HG02798 (cell line): ENCODE measurements at regions not wholly inside any gene's neighbourhood (a gene's known extent, or its start where the extent isn't known, plus 50 kb on each side); places are given as distances from the start of the nearest gene placed in this dataset.

Experiments used
- ATAC-seq: cut with Tn5 transposase; IDR thresholded peaks from one replicate; pipeline ENCODE4 v1.9.1; 2021; ENCODE audit warnings: mild to moderate bottlenecking; ENCODE audit not compliant: unreplicated experiment, poor library complexity

GRCh38 chr6:43953256-43953655 lies 174.0 kb downstream of the MRPL14 start:
- ATAC-seq: no peak

DNA sequence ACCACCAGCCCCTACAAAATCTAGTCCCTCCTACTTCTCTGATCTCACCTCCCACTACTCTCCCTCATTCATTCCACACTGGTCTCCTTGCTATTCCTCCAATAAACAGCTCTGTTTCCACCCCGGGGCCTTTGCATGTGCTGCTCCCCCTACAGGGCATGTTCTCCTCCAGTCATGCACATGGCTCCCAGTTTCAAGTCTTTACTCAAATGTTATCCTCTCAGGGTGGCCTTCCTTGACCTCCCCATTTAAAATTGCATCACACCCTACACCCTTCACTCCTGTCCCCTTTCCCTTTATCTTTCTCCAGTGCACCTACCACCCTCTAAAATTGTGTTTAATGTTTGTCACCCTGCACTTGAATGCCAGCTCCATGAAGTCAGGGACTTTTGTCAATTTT lies 174.5 kb downstream of the MRPL14 start:
- ATAC-seq: no peak

GRCh38 chr6:43951756-43952675 lies 175.2 kb downstream of the MRPL14 start:
- ATAC-seq: no peak

GRCh38 chr6:43951063-43951755 lies 176.0 kb downstream of the MRPL14 start:
- no peak for ATAC-seq

GRCh38 chr6:43950731-43951062 lies 176.6 kb downstream of the MRPL14 start:
- ATAC-seq: no peak

DNA sequence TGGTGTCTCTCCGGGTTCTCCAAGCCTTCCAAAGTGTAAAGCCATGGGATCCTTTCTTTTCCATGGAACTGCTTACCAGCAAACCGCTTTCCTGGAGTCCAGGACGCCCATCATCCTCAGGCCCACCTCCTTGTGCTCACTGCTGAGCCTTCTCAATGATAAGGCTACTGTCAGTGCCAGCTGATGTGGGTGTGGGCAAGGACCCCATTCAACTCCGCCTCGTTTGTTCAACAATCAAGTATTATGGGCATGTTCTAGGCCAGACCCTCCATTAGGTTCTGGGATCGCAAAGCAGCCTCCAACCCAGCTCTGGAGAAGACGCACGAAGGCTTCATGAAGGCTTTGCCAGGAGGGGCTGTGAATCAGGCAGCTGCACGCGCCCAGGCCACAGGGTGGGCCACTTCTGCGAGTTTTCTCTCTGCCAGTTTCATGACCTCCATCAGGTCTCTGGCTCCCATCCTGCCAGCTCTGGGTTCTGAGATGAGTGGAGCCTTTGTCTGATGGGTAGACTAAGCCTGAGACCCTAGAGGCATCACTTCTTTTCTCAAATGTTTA lies 177.1 kb downstream of the MRPL14 start:
- ATAC-seq: no peak

- ATAC-seq: no peak
These were observed 177.7 kb downstream of the MRPL14 start for GRCh38 chr6:43949551-43949991.

DNA sequence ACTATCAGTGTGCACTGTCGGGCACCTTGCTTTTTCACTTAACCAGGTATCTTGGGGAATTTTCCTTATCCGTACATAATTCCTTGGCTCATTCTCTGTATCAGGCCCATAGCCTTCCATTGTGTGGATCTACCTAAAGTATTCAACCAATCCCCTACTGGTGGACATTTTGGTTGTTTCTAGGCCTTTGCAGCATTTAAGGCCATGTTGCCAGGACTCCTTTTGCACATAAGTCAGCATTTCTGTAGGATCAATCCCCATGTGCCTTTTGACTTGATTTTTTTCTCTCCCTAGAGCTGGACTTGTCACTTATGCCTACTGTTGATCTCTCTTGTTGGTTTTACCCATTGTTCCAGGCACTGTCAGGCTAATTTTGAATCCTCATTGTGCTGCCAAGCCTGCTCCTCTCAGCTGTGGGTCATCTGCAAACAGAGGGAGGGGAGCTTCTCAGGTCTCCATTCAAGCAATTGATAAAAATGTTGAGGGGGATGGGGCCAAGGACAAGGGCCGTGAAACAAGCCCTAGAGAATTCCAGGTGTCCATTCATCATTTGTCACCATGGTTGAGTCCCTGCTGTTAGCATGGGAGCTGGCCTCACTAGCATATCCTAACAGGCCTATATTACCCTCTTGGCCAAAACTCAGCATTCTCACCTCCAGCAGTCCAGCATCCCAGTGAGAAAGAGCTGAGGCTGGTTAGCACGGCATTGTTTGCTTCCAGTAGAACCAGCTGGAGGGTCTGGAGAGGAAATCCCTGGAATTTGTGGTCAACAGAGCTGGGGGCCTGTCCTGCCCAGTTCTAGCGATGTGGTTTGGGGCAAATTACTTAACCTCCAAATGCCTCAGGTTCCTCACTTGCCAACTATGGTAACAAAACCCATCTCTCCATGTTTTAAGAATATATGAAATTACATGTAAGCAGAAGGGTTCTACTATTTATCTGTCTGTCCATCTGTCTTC lies 178.4 kb downstream of the MRPL14 start:
- no peak for ATAC-seq

DNA sequence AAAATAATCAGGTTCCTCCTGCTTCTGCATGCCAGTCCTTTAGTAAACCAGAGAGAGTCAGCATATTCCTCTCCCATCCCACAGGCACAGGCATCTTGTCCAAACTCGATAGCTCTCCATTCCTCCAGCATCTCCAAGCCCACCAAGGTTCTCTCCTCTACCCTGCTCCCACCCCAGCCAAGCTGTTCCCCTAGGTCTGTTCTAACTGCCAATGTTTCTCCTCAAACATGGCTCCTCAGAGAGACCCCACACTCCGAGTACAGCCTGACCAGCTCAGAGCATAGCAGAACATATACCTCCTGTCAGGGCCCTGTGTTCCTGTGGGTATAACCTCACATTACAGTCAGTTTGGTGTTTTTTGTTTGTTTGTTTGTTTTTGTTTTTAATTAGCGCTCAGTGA lies 177.8 kb downstream of the VEGFA start:
- no peak for ATAC-seq

GRCh38 chr6:43946641-43947363 lies 176.8 kb downstream of the VEGFA start:
- no peak for ATAC-seq

DNA sequence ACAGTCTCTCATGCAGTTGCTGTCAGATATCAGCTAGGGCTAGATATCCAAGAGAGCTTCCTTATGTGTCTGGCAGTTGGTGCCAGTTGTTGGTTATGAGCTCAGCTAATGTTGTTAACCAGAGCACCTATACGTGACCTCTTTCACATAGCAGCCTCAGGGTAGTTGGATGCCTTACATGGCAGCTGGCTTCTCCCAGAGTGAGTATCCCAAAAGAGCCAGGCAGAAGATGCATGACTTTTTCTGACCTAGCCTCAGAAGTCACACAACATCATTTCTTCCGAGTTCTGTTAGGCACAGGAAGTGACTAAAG lies 175.7 kb downstream of the VEGFA start:
- no peak for ATAC-seq

DNA sequence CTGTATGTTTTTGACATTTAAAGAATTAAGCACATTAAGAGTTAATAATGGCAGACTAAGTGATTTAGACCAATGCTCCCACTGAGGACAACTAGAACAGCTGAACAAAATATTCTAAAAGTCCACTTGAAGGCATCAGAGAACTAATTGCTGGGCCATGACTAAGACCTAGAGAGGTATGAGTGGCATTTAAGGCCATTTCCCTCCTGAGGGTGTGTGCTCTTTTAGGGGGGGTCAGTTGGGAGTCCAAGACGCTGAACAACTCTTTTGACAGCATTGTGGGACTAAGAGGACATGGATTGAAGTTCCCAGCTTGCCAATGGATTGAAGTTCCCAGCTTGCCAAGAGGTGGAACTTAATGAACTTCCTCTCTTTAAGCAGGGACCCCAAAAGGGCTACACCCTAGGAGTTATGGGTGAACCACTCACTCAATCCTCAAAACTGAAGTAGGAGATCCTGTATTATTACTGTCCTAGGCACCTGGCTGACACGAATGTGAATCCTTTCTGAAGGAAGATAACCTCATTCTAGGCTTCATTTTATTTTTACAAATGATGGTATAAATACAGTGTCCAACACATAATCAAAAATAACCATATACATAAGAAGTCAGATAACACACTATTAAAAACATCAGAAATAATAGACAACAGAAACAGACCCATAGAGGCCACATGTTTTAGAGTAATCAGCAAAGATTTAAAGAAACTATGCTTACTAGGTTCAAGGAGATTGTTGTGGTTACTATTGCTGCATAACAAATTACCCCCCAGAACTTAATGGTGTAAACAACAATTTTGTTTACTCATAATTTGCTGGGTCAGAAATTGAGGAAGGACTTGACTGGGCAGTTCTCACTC lies 175.1 kb downstream of the VEGFA start:
- no peak for ATAC-seq

DNA sequence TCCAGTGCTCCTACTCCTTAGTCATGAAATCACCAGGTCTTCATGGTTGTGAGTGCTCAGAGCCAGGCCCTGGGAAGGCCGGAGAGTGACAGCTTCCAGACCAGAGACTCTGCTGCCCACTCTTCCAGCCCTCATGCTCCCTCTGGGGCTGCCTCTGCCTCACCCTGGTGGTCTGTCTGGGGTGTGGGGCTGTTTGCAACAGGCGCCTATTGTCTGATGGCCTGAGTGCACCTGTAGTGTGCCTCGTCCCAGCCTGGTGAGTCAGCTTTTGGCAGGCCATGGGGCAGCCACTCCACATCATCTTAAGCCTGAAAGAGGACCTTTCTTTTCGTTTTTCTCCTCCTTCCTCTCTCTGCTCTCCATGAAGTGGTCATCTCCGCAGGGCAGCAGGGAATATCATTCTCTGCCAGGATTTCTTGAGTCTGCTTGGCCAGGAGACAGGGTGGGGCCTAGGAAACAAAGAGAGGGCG lies 173.8 kb downstream of the VEGFA start:
- ATAC-seq: no peak

- ATAC-seq: no peak
These were observed 173.2 kb downstream of the VEGFA start for GRCh38 chr6:43943099-43943766.

DNA sequence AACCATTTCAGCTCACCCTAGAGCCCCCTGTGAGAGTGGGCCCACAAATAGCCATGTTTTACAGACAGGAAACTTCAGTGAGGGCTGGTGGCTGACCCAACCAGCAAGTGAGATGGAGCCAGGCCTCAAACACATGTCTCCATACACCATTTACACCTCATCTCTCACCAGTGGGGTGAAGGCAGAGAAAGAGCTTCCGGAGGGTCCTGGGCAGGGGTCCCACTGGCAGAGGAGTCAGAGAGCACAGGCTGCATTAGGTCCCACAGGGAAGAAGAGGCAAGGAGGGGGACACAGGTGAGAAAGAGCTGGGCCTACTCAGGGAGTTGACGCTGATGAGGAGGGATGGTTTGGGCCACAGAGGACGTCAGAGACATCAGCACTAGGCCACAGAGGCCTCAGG lies 172.6 kb downstream of the VEGFA start:
- ATAC-seq: no peak

DNA sequence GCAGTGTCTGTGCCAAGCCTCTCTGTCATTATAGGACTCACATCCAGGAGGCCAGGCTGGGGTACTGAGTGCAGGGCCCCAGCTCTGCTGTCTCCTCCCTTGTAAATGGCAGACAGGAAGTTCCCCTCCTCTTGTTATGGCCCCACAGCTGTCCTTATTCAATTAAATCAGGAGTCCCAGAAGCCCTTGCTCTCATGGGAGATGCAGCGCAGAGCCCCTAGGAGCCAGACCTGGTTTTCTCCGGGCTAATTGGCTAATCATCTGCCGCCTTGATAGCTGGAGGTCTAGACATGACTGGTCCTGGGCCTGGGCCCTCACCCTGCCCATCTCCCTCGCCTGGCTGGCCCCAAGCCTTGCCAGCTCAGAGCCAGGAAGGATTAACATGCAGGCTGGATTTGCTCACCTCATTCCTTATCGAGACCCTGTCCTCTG lies 172.0 kb downstream of the VEGFA start:
- ATAC-seq: no peak

GRCh38 chr6:43941174-43941573 lies 171.2 kb downstream of the VEGFA start:
- ATAC-seq: no peak

GRCh38 chr6:43940393-43941087 lies 170.5 kb downstream of the VEGFA start:
- ATAC-seq: no peak
